Tibial artery (tissue), 4 donors: ENCODE measurements at regions not wholly inside any gene's neighbourhood (a gene's known extent, or its start where the extent isn't known, plus 50 kb on each side); places are given as distances from the start of the nearest gene placed in this dataset.

Source experiments
- DNase-seq, 2 donors: peaks; one replicate each; pipeline ENCODE4 v3.0.0-alpha.2; 2019
- H3K27ac ChIP-seq, 2 donors: fragments of 200-600 bp; sonication (generic) in 1 of 2; 1 replicate in 1 of 2; 2 replicates in 1 of 2; pipeline ENCODE4 v1.5.1; 2018 to 2019; ENCODE audit warnings: mild to moderate bottlenecking in 1 of 2
- H3K27me3 ChIP-seq, 2 donors: fragments of 200-600 bp; sonication (generic) in 1 of 2; one replicate each; pipeline versions ENCODE4 v1.5.1 to v1.6.0; 2016 to 2019
- H3K36me3 ChIP-seq, 3 donors: fragments of 200-600 bp; sonication (generic) in 2 of 3; one replicate each; pipeline ENCODE4 v1.5.1; 2016 to 2019; ENCODE audit warnings: mild to moderate bottlenecking in 2 of 3
- H3K4me1 ChIP-seq, 4 donors: fragments of 200-600 bp; sonication (generic) in 2 of 4; 1 replicate in 3 of 4; 2 replicates in 1 of 4; pipeline ENCODE4 v1.5.1; 2016 to 2019
- H3K4me3 ChIP-seq, 2 donors: fragments of 200-600 bp; sonication (generic) in 1 of 2; 1 replicate in 1 of 2; 2 replicates in 1 of 2; pipeline ENCODE4 v1.5.1; 2018 to 2019; ENCODE audit warnings: mild to moderate bottlenecking in 2 of 2
- H3K9me3 ChIP-seq, 3 donors: fragments of 200-600 bp; sonication (generic) in 1 of 3; one replicate each; pipeline ENCODE4 v1.5.1; 2016 to 2019
- intact Hi-C: fragments of 100-400 bp; cut with DNase I; formaldehyde crosslinking; loops from one replicate; pipeline ENCODE4 v1.15.0; 2023; ENCODE audit warnings: low total_unique reads
- TF ChIP-seq, protein P1 (sequence below), 2 experiments: fragments of 200-600 bp in 1 of 2; fragments of 450-650 bp in 1 of 2; IDR thresholded peaks; one replicate each; pipeline ENCODE4 v1.5.1; 2017 to 2019; ENCODE audit warnings: antibody characterized with exemption in 2 of 2, mild to moderate bottlenecking in 1 of 2, moderate library complexity in 1 of 2

DNA sequence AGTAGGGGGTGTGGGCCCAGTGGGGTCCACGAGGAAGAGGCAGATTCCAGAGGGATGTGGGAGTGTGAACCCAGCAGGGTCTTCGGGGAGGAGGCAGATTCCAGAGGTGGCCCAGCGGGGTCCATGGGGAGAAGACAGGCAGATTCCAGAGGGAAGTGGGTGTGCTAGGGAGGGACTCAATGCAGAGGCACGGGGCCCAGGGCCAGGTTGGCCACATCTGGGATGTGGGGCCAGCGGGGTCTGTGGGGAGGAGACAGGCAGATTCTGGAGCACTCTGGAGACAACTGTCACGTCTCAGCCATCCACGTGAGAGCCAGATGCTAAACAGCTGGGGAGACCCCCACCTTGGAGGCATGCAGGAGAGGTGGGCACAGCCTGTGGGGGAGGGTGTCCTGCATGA is 582.6 kb downstream of the TBC1D22A start:
- no peak overlapping the region for H3K27ac ChIP-seq
- no peaks in the 10 kb centered on the region for H3K4me1 ChIP-seq
- intact Hi-C loops: no loop called here
- DNase-seq: no peak
- peaks cover 0 to 18% of the 10 kb centered on the region in 2 donors for H3K27me3 ChIP-seq
- TF ChIP-seq, protein P1, sequence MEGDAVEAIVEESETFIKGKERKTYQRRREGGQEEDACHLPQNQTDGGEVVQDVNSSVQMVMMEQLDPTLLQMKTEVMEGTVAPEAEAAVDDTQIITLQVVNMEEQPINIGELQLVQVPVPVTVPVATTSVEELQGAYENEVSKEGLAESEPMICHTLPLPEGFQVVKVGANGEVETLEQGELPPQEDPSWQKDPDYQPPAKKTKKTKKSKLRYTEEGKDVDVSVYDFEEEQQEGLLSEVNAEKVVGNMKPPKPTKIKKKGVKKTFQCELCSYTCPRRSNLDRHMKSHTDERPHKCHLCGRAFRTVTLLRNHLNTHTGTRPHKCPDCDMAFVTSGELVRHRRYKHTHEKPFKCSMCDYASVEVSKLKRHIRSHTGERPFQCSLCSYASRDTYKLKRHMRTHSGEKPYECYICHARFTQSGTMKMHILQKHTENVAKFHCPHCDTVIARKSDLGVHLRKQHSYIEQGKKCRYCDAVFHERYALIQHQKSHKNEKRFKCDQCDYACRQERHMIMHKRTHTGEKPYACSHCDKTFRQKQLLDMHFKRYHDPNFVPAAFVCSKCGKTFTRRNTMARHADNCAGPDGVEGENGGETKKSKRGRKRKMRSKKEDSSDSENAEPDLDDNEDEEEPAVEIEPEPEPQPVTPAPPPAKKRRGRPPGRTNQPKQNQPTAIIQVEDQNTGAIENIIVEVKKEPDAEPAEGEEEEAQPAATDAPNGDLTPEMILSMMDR (IDR thresholded peaks at IDR 0.05): no peak
- no peak overlapping the region for H3K4me3 ChIP-seq
- no peaks in the 10 kb centered on the region for H3K36me3 ChIP-seq
- H3K9me3 ChIP-seq: no peaks in the 10 kb centered on the region

GRCh38 chr22:47344414-47344813 is 582.0 kb downstream of the TBC1D22A start:
- H3K27ac ChIP-seq: no peak overlapping the region
- H3K9me3 ChIP-seq: no peaks in the 10 kb centered on the region
- no peak for DNase-seq
- H3K4me3 ChIP-seq: no peak overlapping the region
- TF ChIP-seq, protein P1 (IDR thresholded peaks at IDR 0.05): no peak
- intact Hi-C loops: no loop called here
- no peaks in the 10 kb centered on the region for H3K36me3 ChIP-seq
- H3K27me3 ChIP-seq: peaks cover 0 to 18% of the 10 kb centered on the region in 2 donors
- no peaks in the 10 kb centered on the region for H3K4me1 ChIP-seq

- no peaks in the 10 kb centered on the region for H3K9me3 ChIP-seq
- no peak overlapping the region for H3K27ac ChIP-seq
- DNase-seq: no peak
- peaks cover 0 to 18% of the 10 kb centered on the region in 2 donors for H3K27me3 ChIP-seq
- H3K4me3 ChIP-seq: no peak overlapping the region
- no peaks in the 10 kb centered on the region for H3K4me1 ChIP-seq
- intact Hi-C loops: no loop called here
- no peaks in the 10 kb centered on the region for H3K36me3 ChIP-seq
- TF ChIP-seq, protein P1 (IDR thresholded peaks at IDR 0.05): no peak
Observed at GRCh38 chr22:47343611-47344010, 581.2 kb downstream of the TBC1D22A start.

DNA sequence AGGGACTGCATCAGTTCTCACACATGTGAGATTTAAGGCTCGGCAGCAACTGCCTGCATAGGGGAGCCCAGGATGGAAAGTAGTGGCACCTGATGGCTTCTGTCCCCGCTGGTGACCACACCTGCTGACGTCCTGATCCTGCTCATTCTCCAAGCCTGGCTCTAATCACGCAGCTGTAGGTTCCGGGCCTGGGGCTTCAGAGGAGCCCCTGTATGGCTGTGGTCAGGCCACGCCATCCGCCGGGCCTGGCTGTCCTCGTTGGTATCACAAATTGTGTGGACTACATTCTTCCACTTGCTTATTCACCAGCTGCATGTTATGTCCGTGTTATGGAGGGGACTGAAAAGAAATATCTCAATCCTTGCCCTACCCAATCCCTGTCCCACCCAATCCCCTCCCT is 580.0 kb downstream of the TBC1D22A start:
- intact Hi-C loops: no loop called here
- no peak for DNase-seq
- H3K4me1 ChIP-seq: no peaks in the 10 kb centered on the region
- H3K27me3 ChIP-seq: peaks cover 0 to 18% of the 10 kb centered on the region in 2 donors
- H3K27ac ChIP-seq: no peak overlapping the region
- H3K4me3 ChIP-seq: no peak overlapping the region
- TF ChIP-seq, protein P1 (IDR thresholded peaks at IDR 0.05): no peak
- no peaks in the 10 kb centered on the region for H3K36me3 ChIP-seq
- H3K9me3 ChIP-seq: no peaks in the 10 kb centered on the region

DNA sequence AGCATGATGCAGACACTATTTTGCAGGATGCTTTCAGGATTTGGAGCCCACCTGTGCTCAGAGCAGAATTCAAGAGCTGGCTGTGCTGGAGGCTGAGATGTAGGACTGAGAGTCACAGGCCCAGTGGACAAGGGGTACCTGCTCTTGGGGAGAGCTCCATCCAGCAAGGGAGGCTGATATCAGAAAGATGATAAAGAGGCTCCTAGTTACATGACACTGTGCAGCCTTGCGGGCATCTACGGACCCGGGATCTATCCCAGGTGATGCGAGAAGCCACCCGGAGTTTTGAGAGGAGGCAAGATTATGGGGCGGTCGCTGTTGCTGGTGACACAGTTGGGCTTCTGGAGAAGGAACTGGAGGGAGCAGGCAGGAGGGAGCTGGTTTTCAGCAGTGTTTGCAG is 579.0 kb downstream of the TBC1D22A start:
- no peak for DNase-seq

More for the DNA sequence above, 579.0 kb downstream of the TBC1D22A start:
- Histone ChIP-seq H3K27ac (no peak overlapping the region), H3K36me3 (no peaks in the 10 kb centered on the region), H3K4me1 (no peaks in the 10 kb centered on the region), H3K4me3 (no peak overlapping the region), H3K9me3 (no peaks in the 10 kb centered on the region), H3K27me3 (peaks cover 0 to 18% of the 10 kb centered on the region in 2 donors)
- intact Hi-C loops: no loop called here
- TF ChIP-seq, protein P1 (IDR thresholded peaks at IDR 0.05): no peak
